ENCODE measurements at regions not wholly inside any gene's neighbourhood (a gene's known extent, or its start where the extent isn't known, plus 50 kb on each side); places are given as distances from the start of the nearest gene placed in this dataset.
A peak's percentile ranks its signal among the peaks of the same experiment; 100 is the strongest.

- TF ChIP-seq USF1 (CRISPR knock-in tag; IDR thresholded peaks at IDR 0.05) (no peak), CREM (CRISPR knock-in tag; IDR thresholded peaks at IDR 0.05) (no peak), ARID4B (CRISPR knock-in tag; IDR thresholded peaks at IDR 0.05; ENCODE audit: borderline replicate concordance) (no peak)
Measured at GRCh38 chr20:48431653-48432493, 395.9 kb downstream of the PREX1 start (continued).

GRCh38 chr20:48426630-48427029 is 401.2 kb downstream of the PREX1 start:
- H3K4me3 Mint-ChIP-seq = no peak overlapping the region
- DNase-seq (ENCODE audit: low spot score) = no peak
- H3K36me3 Mint-ChIP-seq = peaks cover 4% of the 10 kb centered on the region
- no peaks in the 10 kb centered on the region for H3K27me3 Mint-ChIP-seq (ENCODE audit: low read depth)
- peaks cover 6% of the 10 kb centered on the region for H3K4me1 Mint-ChIP-seq
- H3K9me3 Mint-ChIP-seq = peaks cover 17% of the 10 kb centered on the region
- POLR2A ChIA-PET = no interaction called here
- TF ChIP-seq HMGA2 (CRISPR knock-in tag; IDR thresholded peaks at IDR 0.05) = peak; percentile 9; the same call in 1 of the 2 replicates
- TF ChIP-seq ATF6 (CRISPR knock-in tag; IDR thresholded peaks at IDR 0.05) = no peak
- TF ChIP-seq GTF2I (CRISPR knock-in tag; conservative IDR thresholded peaks at IDR 0.05) = no peak
- no peak for ATAC-seq
- no peak overlapping the region for H3K27ac Mint-ChIP-seq
- CTCF ChIA-PET = no interaction called here

GRCh38 chr20:48425817-48426612 is 401.8 kb downstream of the PREX1 start:
- CTCF ChIA-PET = no interaction called here
- no peak for ATAC-seq
- no peak for TF ChIP-seq EMX1 (CRISPR knock-in tag; IDR thresholded peaks at IDR 0.05)
- TF ChIP-seq E2F4 (CRISPR knock-in tag; IDR thresholded peaks at IDR 0.05; ENCODE audit: borderline replicate concordance, low read depth) = no peak
- TF ChIP-seq SMAD3 (CRISPR knock-in tag; IDR thresholded peaks at IDR 0.05; ENCODE audit: borderline replicate concordance) = no peak
- no peak for TF ChIP-seq CDX4 (CRISPR knock-in tag; IDR thresholded peaks at IDR 0.05; ENCODE audit: borderline replicate concordance)
- no peak for TF ChIP-seq AR (CRISPR knock-in tag; IDR thresholded peaks at IDR 0.05)
- TF ChIP-seq STAT6 (CRISPR knock-in tag; conservative IDR thresholded peaks at IDR 0.05; ENCODE audit: low read depth) = no peak
- no peak for TF ChIP-seq SMAD4 (CRISPR knock-in tag; IDR thresholded peaks at IDR 0.05)
- no peak for TF ChIP-seq MLX (CRISPR knock-in tag; IDR thresholded peaks at IDR 0.05)

More at GRCh38 chr20:48425817-48426612, 401.8 kb downstream of the PREX1 start:
- H3K4me3 Mint-ChIP-seq = no peak overlapping the region
- peaks cover 4% of the 10 kb centered on the region for H3K4me1 Mint-ChIP-seq
- peaks cover 4% of the 10 kb centered on the region for H3K36me3 Mint-ChIP-seq
- POLR2A ChIA-PET = no interaction called here
- H3K27ac Mint-ChIP-seq = 0 out of 2 replicates have a peak overlapping the region, but pooled peaks have one; percentile 15
- no peak for DNase-seq (ENCODE audit: low spot score)
- H3K27me3 Mint-ChIP-seq (ENCODE audit: low read depth) = no peaks in the 10 kb centered on the region
- peaks cover 17% of the 10 kb centered on the region for H3K9me3 Mint-ChIP-seq
